ENCODE measurements at regions not wholly inside any gene's neighbourhood (a gene's known extent, or its start where the extent isn't known, plus 50 kb on each side); places are given as distances from the start of the nearest gene placed in this dataset.

GRCh38 chr6:1059596-1059995 is 252.3 kb upstream of the FOXQ1 start:
- peaks cover 2% of the 10 kb centered on the region for H3K27me3 ChIP-seq (ENCODE audit: insufficient read depth, poor library complexity, severe bottlenecking)
- TF ChIP-seq GABPA (IDR thresholded peaks at IDR 0.05; ENCODE audit: low read depth) = no peak
- no peak for TF ChIP-seq POLR2AphosphoS5 (IDR thresholded peaks at IDR 0.05; ENCODE audit: low read depth)
- no peak for TF ChIP-seq CTCF (IDR thresholded peaks at IDR 0.05; ENCODE audit: insufficient read depth, low read length)
- no peak for TF ChIP-seq REST (IDR thresholded peaks at IDR 0.05; ENCODE audit: insufficient replicate concordance, low read depth)
- no peak for TF ChIP-seq SPI1 (IDR thresholded peaks at IDR 0.05; ENCODE audit: borderline replicate concordance, low read depth)
- H3K4me3 ChIP-seq (replicated peaks; ENCODE audit: insufficient read depth, low read length) = no peak overlapping the region
- no peak for DNase-seq (ENCODE audit: low read depth in 1 of 2, low spot score in 1 of 2)
- no peak overlapping the region for H3K27ac ChIP-seq (replicated peaks)

GRCh38 chr6:1057490-1058135 is 254.3 kb upstream of the FOXQ1 start:
- TF ChIP-seq REST (IDR thresholded peaks at IDR 0.05; ENCODE audit: insufficient replicate concordance, low read depth) = no peak
- TF ChIP-seq GABPA (IDR thresholded peaks at IDR 0.05; ENCODE audit: low read depth) = no peak
- TF ChIP-seq CTCF (IDR thresholded peaks at IDR 0.05; ENCODE audit: insufficient read depth, low read length) = no peak
- H3K27me3 ChIP-seq (ENCODE audit: insufficient read depth, poor library complexity, severe bottlenecking) = no peaks in the 10 kb centered on the region
- no peak for DNase-seq (ENCODE audit: low read depth in 1 of 2, low spot score in 1 of 2)

GRCh38 chr6:1055015-1055921 is 256.6 kb upstream of the FOXQ1 start:
- DNase-seq (ENCODE audit: low read depth in 1 of 2, low spot score in 1 of 2) = no peak
- H3K27ac ChIP-seq (replicated peaks) = no peak overlapping the region
- no peak overlapping the region for H3K4me3 ChIP-seq (replicated peaks; ENCODE audit: insufficient read depth, low read length)
- H3K27me3 ChIP-seq (ENCODE audit: insufficient read depth, poor library complexity, severe bottlenecking) = no peaks in the 10 kb centered on the region
- no peak for TF ChIP-seq SPI1 (IDR thresholded peaks at IDR 0.05; ENCODE audit: borderline replicate concordance, low read depth)
- no peak for TF ChIP-seq POLR2AphosphoS5 (IDR thresholded peaks at IDR 0.05; ENCODE audit: low read depth)
- TF ChIP-seq CTCF (IDR thresholded peaks at IDR 0.05; ENCODE audit: insufficient read depth, low read length) = no peak
- no peak for TF ChIP-seq REST (IDR thresholded peaks at IDR 0.05; ENCODE audit: insufficient replicate concordance, low read depth)
- TF ChIP-seq GABPA (IDR thresholded peaks at IDR 0.05; ENCODE audit: low read depth) = no peak

More at GRCh38 chr6:1057490-1058135, 254.3 kb upstream of the FOXQ1 start:
- no peak overlapping the region for H3K27ac ChIP-seq (replicated peaks)
- H3K4me3 ChIP-seq (replicated peaks; ENCODE audit: insufficient read depth, low read length) = no peak overlapping the region

Measured in HL-60 (cell line).